ENCODE measurements at regions not wholly inside any gene's neighbourhood (a gene's known extent, or its start where the extent isn't known, plus 50 kb on each side); places are given as distances from the start of the nearest gene placed in this dataset.

DNA sequence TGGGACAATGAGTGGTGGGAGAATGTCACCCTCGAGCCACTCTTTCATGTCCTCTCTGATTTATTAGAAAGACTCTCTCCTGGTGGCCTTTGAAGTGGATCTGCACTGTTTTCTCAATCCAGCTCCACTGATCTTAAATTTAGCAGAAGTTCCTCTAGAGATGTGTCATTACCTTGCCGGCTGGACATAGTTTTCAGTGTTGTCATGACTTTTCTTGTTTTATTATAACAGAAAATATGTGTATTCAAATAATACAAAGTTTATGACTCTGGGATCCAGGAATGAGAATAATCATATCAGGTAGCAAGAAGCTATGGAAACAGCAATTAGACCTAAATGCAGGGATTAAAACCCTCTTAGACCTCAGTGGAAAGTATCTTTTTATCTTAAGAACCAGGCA, 247.5 kb upstream of the ELAC2 start (continued):
- TF ChIP-seq JUN (IDR thresholded peaks at IDR 0.05; ENCODE audit: low read depth, low read length) (no peak), POLR2AphosphoS5 (IDR thresholded peaks at IDR 0.05; ENCODE audit: low read depth, low read length) (no peak)
